ENCODE measurements at regions not wholly inside any gene's neighbourhood (a gene's known extent, or its start where the extent isn't known, plus 50 kb on each side); places are given as distances from the start of the nearest gene placed in this dataset.

DNA sequence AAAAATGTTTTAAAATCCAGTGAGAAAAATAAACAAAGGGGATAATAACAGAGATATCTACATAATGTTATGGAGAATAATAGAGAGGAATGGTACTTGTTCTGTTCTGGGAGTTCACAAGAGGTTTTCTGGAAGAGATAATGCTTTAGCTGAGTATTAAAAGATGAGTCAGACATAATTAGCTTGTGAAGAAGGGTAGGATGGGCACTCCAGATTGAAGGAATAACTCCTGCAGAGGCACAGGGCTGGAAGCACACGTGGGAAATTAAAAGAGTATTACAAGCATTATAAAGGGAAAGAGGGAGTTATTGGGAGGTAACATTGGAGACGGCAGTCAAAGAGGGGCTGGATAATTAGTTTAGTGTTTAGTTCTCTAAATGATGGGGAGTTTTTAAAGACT, 124.9 kb upstream of the BTG1 start:
- TF ChIP-seq, protein P1, sequence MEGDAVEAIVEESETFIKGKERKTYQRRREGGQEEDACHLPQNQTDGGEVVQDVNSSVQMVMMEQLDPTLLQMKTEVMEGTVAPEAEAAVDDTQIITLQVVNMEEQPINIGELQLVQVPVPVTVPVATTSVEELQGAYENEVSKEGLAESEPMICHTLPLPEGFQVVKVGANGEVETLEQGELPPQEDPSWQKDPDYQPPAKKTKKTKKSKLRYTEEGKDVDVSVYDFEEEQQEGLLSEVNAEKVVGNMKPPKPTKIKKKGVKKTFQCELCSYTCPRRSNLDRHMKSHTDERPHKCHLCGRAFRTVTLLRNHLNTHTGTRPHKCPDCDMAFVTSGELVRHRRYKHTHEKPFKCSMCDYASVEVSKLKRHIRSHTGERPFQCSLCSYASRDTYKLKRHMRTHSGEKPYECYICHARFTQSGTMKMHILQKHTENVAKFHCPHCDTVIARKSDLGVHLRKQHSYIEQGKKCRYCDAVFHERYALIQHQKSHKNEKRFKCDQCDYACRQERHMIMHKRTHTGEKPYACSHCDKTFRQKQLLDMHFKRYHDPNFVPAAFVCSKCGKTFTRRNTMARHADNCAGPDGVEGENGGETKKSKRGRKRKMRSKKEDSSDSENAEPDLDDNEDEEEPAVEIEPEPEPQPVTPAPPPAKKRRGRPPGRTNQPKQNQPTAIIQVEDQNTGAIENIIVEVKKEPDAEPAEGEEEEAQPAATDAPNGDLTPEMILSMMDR (IDR thresholded peaks at IDR 0.05): no peak
- TF ChIP-seq EHMT2 (IDR thresholded peaks at IDR 0.05; ENCODE audit: low read depth): no peak
- no peak for TF ChIP-seq CEBPB (IDR thresholded peaks at IDR 0.05)
- no peak for TF ChIP-seq MAFK (IDR thresholded peaks at IDR 0.05; ENCODE audit: partially characterized antibody)
- no peak for TF ChIP-seq PHF8 (IDR thresholded peaks at IDR 0.05; ENCODE audit: borderline replicate concordance, low read depth)
- TF ChIP-seq, protein P2, sequence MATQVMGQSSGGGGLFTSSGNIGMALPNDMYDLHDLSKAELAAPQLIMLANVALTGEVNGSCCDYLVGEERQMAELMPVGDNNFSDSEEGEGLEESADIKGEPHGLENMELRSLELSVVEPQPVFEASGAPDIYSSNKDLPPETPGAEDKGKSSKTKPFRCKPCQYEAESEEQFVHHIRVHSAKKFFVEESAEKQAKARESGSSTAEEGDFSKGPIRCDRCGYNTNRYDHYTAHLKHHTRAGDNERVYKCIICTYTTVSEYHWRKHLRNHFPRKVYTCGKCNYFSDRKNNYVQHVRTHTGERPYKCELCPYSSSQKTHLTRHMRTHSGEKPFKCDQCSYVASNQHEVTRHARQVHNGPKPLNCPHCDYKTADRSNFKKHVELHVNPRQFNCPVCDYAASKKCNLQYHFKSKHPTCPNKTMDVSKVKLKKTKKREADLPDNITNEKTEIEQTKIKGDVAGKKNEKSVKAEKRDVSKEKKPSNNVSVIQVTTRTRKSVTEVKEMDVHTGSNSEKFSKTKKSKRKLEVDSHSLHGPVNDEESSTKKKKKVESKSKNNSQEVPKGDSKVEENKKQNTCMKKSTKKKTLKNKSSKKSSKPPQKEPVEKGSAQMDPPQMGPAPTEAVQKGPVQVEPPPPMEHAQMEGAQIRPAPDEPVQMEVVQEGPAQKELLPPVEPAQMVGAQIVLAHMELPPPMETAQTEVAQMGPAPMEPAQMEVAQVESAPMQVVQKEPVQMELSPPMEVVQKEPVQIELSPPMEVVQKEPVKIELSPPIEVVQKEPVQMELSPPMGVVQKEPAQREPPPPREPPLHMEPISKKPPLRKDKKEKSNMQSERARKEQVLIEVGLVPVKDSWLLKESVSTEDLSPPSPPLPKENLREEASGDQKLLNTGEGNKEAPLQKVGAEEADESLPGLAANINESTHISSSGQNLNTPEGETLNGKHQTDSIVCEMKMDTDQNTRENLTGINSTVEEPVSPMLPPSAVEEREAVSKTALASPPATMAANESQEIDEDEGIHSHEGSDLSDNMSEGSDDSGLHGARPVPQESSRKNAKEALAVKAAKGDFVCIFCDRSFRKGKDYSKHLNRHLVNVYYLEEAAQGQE (IDR thresholded peaks at IDR 0.05): no peak
- TF ChIP-seq MYC (IDR thresholded peaks at IDR 0.05; ENCODE audit: borderline replicate concordance, low read length): no peak
- TF ChIP-seq POLR2A (IDR thresholded peaks at IDR 0.05; ENCODE audit: low read length): no peak
- no peak for TF ChIP-seq CBX8 (IDR thresholded peaks at IDR 0.05)

Data from A549 (cell line).